Erythroblast (primary cell): ENCODE measurements at regions not wholly inside any gene's neighbourhood (a gene's known extent, or its start where the extent isn't known, plus 50 kb on each side); places are given as distances from the start of the nearest gene placed in this dataset.

ENCODE experiments used
- DNase-seq, 2 experiments: peaks; one replicate each; lab custom pipeline; 2025; lab: John Stamatoyannopoulos, UW
- GATA1 ChIP-seq: IDR thresholded peaks from 2 replicates; pipeline ENCODE4 v1.6.1; 2011; ENCODE audit warnings: low read depth, mild to moderate bottlenecking, control low read depth, low read length, moderate library complexity
- POLR2A ChIP-seq: IDR thresholded peaks from 2 replicates; pipeline ENCODE4 v1.6.1; 2011; ENCODE audit warnings: mild to moderate bottlenecking, low read length

GRCh38 chr6:24016286-24016685, 109.7 kb upstream of the NRSN1 start:
- no peak for TF ChIP-seq GATA1
- TF ChIP-seq POLR2A = no peak
- DNase-seq = no peak

GRCh38 chr6:24016857-24017256, 109.2 kb upstream of the NRSN1 start:
- TF ChIP-seq GATA1 (no peak), POLR2A (no peak)
- no peak for DNase-seq

GRCh38 chr6:24019393-24019792, 106.6 kb upstream of the NRSN1 start:
- DNase-seq = no peak
- no peak for TF ChIP-seq POLR2A

- TF ChIP-seq GATA1 = no peak
- TF ChIP-seq POLR2A = no peak
- DNase-seq = no peak
Measured at GRCh38 chr6:24019830-24020229, 106.2 kb upstream of the NRSN1 start.

- TF ChIP-seq POLR2A = no peak
- no peak for TF ChIP-seq GATA1
- DNase-seq = no peak
Measured at GRCh38 chr6:24026050-24026449, 100.0 kb upstream of the NRSN1 start.

- TF ChIP-seq GATA1 = no peak
- no peak for DNase-seq
Measured at GRCh38 chr6:24031496-24031895, 94.5 kb upstream of the NRSN1 start.

- TF ChIP-seq POLR2A = no peak
- TF ChIP-seq GATA1 = no peak
Measured at GRCh38 chr6:24032896-24033688, 92.9 kb upstream of the NRSN1 start.

GRCh38 chr6:24043848-24044247, 82.2 kb upstream of the NRSN1 start:
- no peak for DNase-seq
- TF ChIP-seq GATA1 (no peak), POLR2A (no peak)

More at GRCh38 chr6:24032896-24033688, 92.9 kb upstream of the NRSN1 start:
- no peak for DNase-seq

- no peak for DNase-seq
- TF ChIP-seq GATA1 (no peak), POLR2A (no peak)
Measured at GRCh38 chr6:24051942-24052589, 73.9 kb upstream of the NRSN1 start.

GRCh38 chr6:24052590-24052961, 73.4 kb upstream of the NRSN1 start:
- DNase-seq = no peak
- no peak for TF ChIP-seq GATA1
- no peak for TF ChIP-seq POLR2A

GRCh38 chr6:24053057-24053456, 73.0 kb upstream of the NRSN1 start:
- TF ChIP-seq POLR2A (no peak), GATA1 (no peak)
- no peak for DNase-seq

GRCh38 chr6:24054388-24054787, 71.6 kb upstream of the NRSN1 start:
- no peak for DNase-seq
- no peak for TF ChIP-seq POLR2A

GRCh38 chr6:24056567-24056966, 69.4 kb upstream of the NRSN1 start:
- no peak for TF ChIP-seq POLR2A
- TF ChIP-seq GATA1 = no peak
- DNase-seq = no peak

GRCh38 chr6:24057030-24057429, 69.0 kb upstream of the NRSN1 start:
- no peak for DNase-seq
- TF ChIP-seq POLR2A (no peak), GATA1 (no peak)
